ENCODE measurements at regions not wholly inside any gene's neighbourhood (a gene's known extent, or its start where the extent isn't known, plus 50 kb on each side); places are given as distances from the start of the nearest gene placed in this dataset.

- no peak for DNase-seq
These were observed 297.2 kb downstream of the CDCA7 start for GRCh38 chr2:173651891-173652290.

GRCh38 chr2:173652311-173652710 is 297.6 kb downstream of the CDCA7 start:
- no peak for DNase-seq

- no peak for DNase-seq
These were observed 298.2 kb downstream of the CDCA7 start for GRCh38 chr2:173652767-173653431.

GRCh38 chr2:173653432-173653805 is 298.7 kb downstream of the CDCA7 start:
- DNase-seq = no peak

- no peak for DNase-seq
These were observed 299.7 kb downstream of the CDCA7 start for GRCh38 chr2:173654161-173654895.

- no peak for DNase-seq
These were observed 300.2 kb downstream of the CDCA7 start for GRCh38 chr2:173654896-173655265.

- no peak for DNase-seq
These were observed 301.4 kb downstream of the CDCA7 start for GRCh38 chr2:173656086-173656485.

- no peak for DNase-seq
These were observed 303.5 kb downstream of the CDCA7 start for GRCh38 chr2:173657996-173658717.

GRCh38 chr2:173658946-173659371 is 304.3 kb downstream of the CDCA7 start:
- no peak for DNase-seq

- DNase-seq = no peak
These were observed 304.8 kb downstream of the CDCA7 start for GRCh38 chr2:173659509-173659908.

- DNase-seq = no peak
These were observed 303.6 kb downstream of the SP3 start for GRCh38 chr2:173661586-173661985.

GRCh38 chr2:173663353-173663752 is 301.8 kb downstream of the SP3 start:
- DNase-seq = no peak

GRCh38 chr2:173663835-173664512 is 301.2 kb downstream of the SP3 start:
- no peak for DNase-seq

- no peak for DNase-seq
These were observed 300.7 kb downstream of the SP3 start for GRCh38 chr2:173664513-173664910.

GRCh38 chr2:173666171-173666888 is 298.8 kb downstream of the SP3 start:
- DNase-seq = no peak

GRCh38 chr2:173667014-173667413 is 298.2 kb downstream of the SP3 start:
- DNase-seq = no peak

GRCh38 chr2:173667415-173667814 is 297.8 kb downstream of the SP3 start:
- no peak for DNase-seq

- DNase-seq = no peak
These were observed 295.8 kb downstream of the SP3 start for GRCh38 chr2:173669271-173669853.

GRCh38 chr2:173669888-173670287 is 295.3 kb downstream of the SP3 start:
- DNase-seq = no peak

GRCh38 chr2:173672573-173673340 is 292.4 kb downstream of the SP3 start:
- DNase-seq = no peak

- no peak for DNase-seq
These were observed 291.5 kb downstream of the SP3 start for GRCh38 chr2:173673640-173674039.

GRCh38 chr2:173676647-173677046 is 288.5 kb downstream of the SP3 start:
- DNase-seq = no peak

Measured in stimulated activated CD4-positive, alpha-beta T cell treated with anti-CD3 and anti-CD28 coated beads, Interleukin-1b, Interleukin-23, amount 100 ng/mL, for 48 hours (primary cell).